Activated CD4-positive, alpha-beta memory T cell treated with anti-CD3 and anti-CD28 coated beads for 36 hours (primary cell): ENCODE measurements at regions not wholly inside any gene's neighbourhood (a gene's known extent, or its start where the extent isn't known, plus 50 kb on each side); places are given as distances from the start of the nearest gene placed in this dataset.

Experiments
- CTCF ChIA-PET: fragments of 350-600 bp; sonication (Branson Sonifier 250); formaldehyde crosslinking; loops from one replicate; lab custom pipeline; 2021; ENCODE audit warnings: antibody characterized with exemption, inconsistent platforms; lab: Charles Lee
- POLR2A ChIA-PET: fragments of 350-600 bp; sonication (Branson Sonifier 250); formaldehyde crosslinking; loops from one replicate; lab custom pipeline; 2021; ENCODE audit warnings: antibody characterized with exemption; lab: Charles Lee
- DNase-seq: peaks from one replicate; pipeline ENCODE4 v3.0.0-alpha.2; 2020
- H3K27ac Mint-ChIP-seq: one replicate; pipeline ENCODE4 v1.8.0; 2021; ENCODE audit warnings: mixed read lengths
- H3K27me3 Mint-ChIP-seq: one replicate; pipeline ENCODE4 v1.8.0; 2021; ENCODE audit warnings: mixed read lengths
- H3K36me3 Mint-ChIP-seq: one replicate; pipeline ENCODE4 v1.8.0; 2021; ENCODE audit warnings: mixed read lengths
- H3K4me1 Mint-ChIP-seq: one replicate; pipeline ENCODE4 v1.8.0; 2021; ENCODE audit warnings: low read depth, mixed read lengths
- H3K4me3 Mint-ChIP-seq: one replicate; pipeline ENCODE4 v1.8.0; 2021; ENCODE audit warnings: mild to moderate bottlenecking, mixed read lengths
- H3K9me3 Mint-ChIP-seq: one replicate; pipeline ENCODE4 v1.8.0; 2021; ENCODE audit warnings: mixed read lengths
- intact Hi-C: fragments of 100-400 bp; cut with micrococcal nuclease; formaldehyde crosslinking; loops from one replicate; pipeline ENCODE4 v1.15.1; 2023

DNA sequence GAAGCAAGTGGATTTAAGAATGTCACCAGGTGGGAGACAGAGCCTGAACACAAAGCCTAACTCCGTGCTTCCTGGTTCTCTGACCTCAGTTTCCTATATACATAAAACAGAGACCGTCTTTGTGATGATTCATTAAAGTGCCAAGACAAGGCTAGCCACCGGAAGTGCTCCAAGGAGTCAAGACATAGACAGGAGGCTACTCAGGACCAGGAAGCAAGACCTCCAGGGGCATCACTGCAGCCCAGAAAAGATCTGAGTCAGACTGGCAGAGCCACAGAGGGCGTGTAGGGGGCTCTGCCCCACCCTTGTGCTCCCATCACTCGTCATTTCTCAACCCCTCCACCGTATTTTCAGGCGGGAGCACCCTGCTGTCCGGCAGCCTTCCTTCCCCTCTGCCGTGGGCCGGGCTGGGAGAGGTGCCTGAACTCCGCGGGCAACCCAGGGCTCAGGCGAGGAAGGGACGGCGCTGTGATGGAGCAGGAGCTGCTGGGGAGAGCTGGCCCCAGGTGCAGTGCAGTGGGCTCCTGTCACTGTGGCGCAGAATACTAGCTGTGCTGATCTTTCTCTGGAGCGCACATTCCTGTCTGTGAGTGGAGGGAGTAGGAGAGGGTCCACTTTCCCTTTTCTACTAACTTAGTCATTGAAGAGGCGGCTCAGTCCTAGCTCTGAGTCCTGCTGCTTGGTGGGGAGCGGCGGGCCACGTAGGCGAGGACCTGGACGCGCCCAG is 134.7 kb upstream of the GPR12 start:
- Mint-ChIP-seq H3K9me3 (no peaks in the 10 kb centered on the region), H3K4me1 (no peaks in the 10 kb centered on the region), H3K27me3 (peaks cover 14% of the 10 kb centered on the region), H3K4me3 (no peak overlapping the region), H3K36me3 (no peaks in the 10 kb centered on the region), H3K27ac (no peak overlapping the region)
- ChIA-PET CTCF (no interaction called here), POLR2A (no interaction called here)
- intact Hi-C loops, result no loop called here
- no peak for DNase-seq

GRCh38 chr13:26888632-26889031 is 128.0 kb upstream of the GPR12 start:
- DNase-seq, result no peak
- ChIA-PET CTCF (interaction anchor here (0.7 to 1.1 kb wide), 2 partner anchors 10 to 190 kb away, joined by 3 to 4 read pairs; no protein-coding TSS in a partner anchor), POLR2A (no interaction called here)
- Mint-ChIP-seq H3K36me3 (no peaks in the 10 kb centered on the region), H3K9me3 (no peaks in the 10 kb centered on the region), H3K27me3 (peaks cover 4% of the 10 kb centered on the region), H3K27ac (no peak overlapping the region), H3K4me3 (no peak overlapping the region), H3K4me1 (no peaks in the 10 kb centered on the region)
- intact Hi-C loops, result no loop called here

DNA sequence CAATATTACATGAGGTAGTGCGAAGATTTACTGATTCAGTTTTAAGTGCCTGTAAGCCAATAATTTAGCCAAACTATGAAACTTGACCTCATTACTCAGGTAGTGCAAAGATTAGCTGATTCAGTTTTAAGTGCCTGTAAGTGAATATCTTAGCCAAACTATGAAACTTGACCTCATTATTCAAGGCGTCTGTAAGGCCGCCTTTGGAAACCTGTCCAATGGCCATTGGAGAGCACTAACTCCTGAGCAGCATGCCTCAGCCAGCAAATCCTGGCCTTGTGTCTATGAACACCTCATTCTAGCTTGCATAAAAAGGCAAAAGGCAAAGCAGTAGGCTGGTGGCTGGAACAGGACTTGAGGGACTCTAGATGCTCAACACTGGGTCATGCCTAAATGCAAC is 127.0 kb upstream of the GPR12 start:
- no peak overlapping the region for H3K4me3 Mint-ChIP-seq
- intact Hi-C loops, result no loop called here
- POLR2A ChIA-PET, result no interaction called here
- no peak for DNase-seq
- H3K4me1 Mint-ChIP-seq, result no peaks in the 10 kb centered on the region
- CTCF ChIA-PET, result no interaction called here
- H3K36me3 Mint-ChIP-seq, result no peaks in the 10 kb centered on the region
- no peak overlapping the region for H3K27ac Mint-ChIP-seq
- H3K27me3 Mint-ChIP-seq, result peaks cover 4% of the 10 kb centered on the region
- no peaks in the 10 kb centered on the region for H3K9me3 Mint-ChIP-seq

DNA sequence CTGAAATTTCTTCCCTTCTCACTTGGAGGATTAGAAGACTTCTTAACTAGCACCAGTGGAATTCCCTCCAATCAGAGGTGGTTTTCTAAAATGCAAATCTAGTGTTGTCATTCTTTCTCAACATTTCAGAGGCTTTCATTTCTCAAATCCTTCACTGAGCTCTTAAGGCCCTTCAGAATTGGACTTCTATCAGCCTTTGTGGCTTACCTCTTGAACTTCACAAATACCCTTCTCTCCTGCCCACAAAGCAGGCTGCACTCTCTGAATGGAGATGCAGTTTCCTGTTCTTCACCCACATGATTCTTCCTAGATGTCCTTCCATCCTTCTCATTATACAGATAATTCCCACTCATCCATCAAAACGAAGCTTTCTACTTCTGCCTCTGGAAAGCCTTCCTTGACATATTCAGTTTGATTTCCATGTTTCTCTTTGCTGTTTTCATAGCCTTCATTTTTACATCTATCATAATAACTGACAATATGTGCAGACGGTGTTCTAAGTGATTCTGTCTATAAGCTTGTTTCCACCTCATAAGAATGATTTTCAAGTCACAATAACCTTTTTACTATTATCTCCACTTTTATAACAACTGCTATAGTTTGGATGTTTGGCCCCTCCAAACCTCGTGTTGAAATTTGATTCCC is 123.1 kb upstream of the GPR12 start:
- Mint-ChIP-seq H3K36me3 (no peaks in the 10 kb centered on the region), H3K4me1 (no peaks in the 10 kb centered on the region), H3K9me3 (no peaks in the 10 kb centered on the region), H3K27ac (no peak overlapping the region), H3K4me3 (no peak overlapping the region), H3K27me3 (peaks cover 6% of the 10 kb centered on the region)
- CTCF ChIA-PET, result interaction anchor here (0.5 kb wide), 1 partner anchor 128 kb away, joined by 3 read pairs; no protein-coding TSS in a partner anchor
- intact Hi-C loops, result no loop called here
- no peak for DNase-seq
- POLR2A ChIA-PET, result no interaction called here

DNA sequence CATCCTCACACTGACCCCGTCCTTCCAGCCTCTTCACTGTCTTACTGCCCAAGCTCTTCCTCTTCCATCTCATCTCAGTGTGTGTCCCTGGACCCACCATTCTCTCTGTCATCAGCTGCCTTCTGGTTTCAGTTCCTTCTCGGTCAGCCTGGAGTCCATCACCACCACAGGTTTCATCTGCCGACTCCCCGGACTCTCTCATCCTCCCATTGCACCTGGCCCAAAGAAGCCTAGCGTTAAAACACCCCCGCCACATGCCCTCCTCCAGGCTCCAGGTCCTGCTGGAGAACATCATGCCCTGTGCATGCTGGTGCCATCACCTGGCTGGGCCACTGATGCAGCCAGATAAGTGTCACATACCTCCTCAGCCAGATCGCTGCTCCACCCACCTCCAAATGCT is 122.1 kb upstream of the GPR12 start:
- H3K27me3 Mint-ChIP-seq, result peaks cover 7% of the 10 kb centered on the region
- no peaks in the 10 kb centered on the region for H3K4me1 Mint-ChIP-seq
- no peaks in the 10 kb centered on the region for H3K9me3 Mint-ChIP-seq
- intact Hi-C loops, result no loop called here
- no peak overlapping the region for H3K4me3 Mint-ChIP-seq
- DNase-seq, result no peak
- POLR2A ChIA-PET, result no interaction called here
- CTCF ChIA-PET, result interaction anchor here (1.4 kb wide), 1 partner anchor 10 kb away, joined by 5 read pairs; no protein-coding TSS in a partner anchor
- no peak overlapping the region for H3K27ac Mint-ChIP-seq
- H3K36me3 Mint-ChIP-seq, result no peaks in the 10 kb centered on the region

- no peaks in the 10 kb centered on the region for H3K36me3 Mint-ChIP-seq
- intact Hi-C loops, result no loop called here
- no peak overlapping the region for H3K4me3 Mint-ChIP-seq
- H3K27me3 Mint-ChIP-seq, result peaks cover 6% of the 10 kb centered on the region
- ChIA-PET POLR2A (no interaction called here), CTCF (interaction anchor here (0.8 kb wide), 1 partner anchor 9 kb away, joined by 3 read pairs; no protein-coding TSS in a partner anchor)
- no peak overlapping the region for H3K27ac Mint-ChIP-seq
- peaks cover 5% of the 10 kb centered on the region for H3K9me3 Mint-ChIP-seq
- DNase-seq, result no peak
- no peaks in the 10 kb centered on the region for H3K4me1 Mint-ChIP-seq
Measured at GRCh38 chr13:26881154-26881553, 120.6 kb upstream of the GPR12 start.

- ChIA-PET POLR2A (no interaction called here), CTCF (interaction anchor here (0.8 kb wide), 1 partner anchor 8 kb away, joined by 3 read pairs; no protein-coding TSS in a partner anchor)
- intact Hi-C loops, result no loop called here
- Mint-ChIP-seq H3K9me3 (peaks cover 7% of the 10 kb centered on the region), H3K36me3 (no peaks in the 10 kb centered on the region), H3K27ac (no peak overlapping the region), H3K4me3 (no peak overlapping the region), H3K4me1 (no peaks in the 10 kb centered on the region), H3K27me3 (peaks cover 3% of the 10 kb centered on the region)
- no peak for DNase-seq
Measured at GRCh38 chr13:26880735-26881134, 120.1 kb upstream of the GPR12 start.

- no peaks in the 10 kb centered on the region for H3K36me3 Mint-ChIP-seq
- intact Hi-C loops, result no loop called here
Measured at GRCh38 chr13:26878438-26878837, 117.9 kb upstream of the GPR12 start.

GRCh38 chr13:26873386-26873698 is 112.8 kb upstream of the GPR12 start:
- CTCF ChIA-PET, result interaction anchor here (0.6 to 2.2 kb wide), 15 partner anchors 9 to 688 kb away, joined by 3 to 13 read pairs (median 4); no protein-coding TSS in a partner anchor
- no peak overlapping the region for H3K27ac Mint-ChIP-seq
- H3K4me3 Mint-ChIP-seq, result no peak overlapping the region
- intact Hi-C loops, result no loop called here
- POLR2A ChIA-PET, result no interaction called here
- no peaks in the 10 kb centered on the region for H3K36me3 Mint-ChIP-seq
- peaks cover 6% of the 10 kb centered on the region for H3K27me3 Mint-ChIP-seq
- H3K4me1 Mint-ChIP-seq, result no peaks in the 10 kb centered on the region
- H3K9me3 Mint-ChIP-seq, result peaks cover 7% of the 10 kb centered on the region
- no peak for DNase-seq

More at GRCh38 chr13:26878438-26878837, 117.9 kb upstream of the GPR12 start:
- H3K4me1 Mint-ChIP-seq, result no peaks in the 10 kb centered on the region
- peaks cover 7% of the 10 kb centered on the region for H3K9me3 Mint-ChIP-seq
- H3K4me3 Mint-ChIP-seq, result no peak overlapping the region
- ChIA-PET POLR2A (no interaction called here), CTCF (interaction anchor here (0.8 to 1.8 kb wide), 3 partner anchors 11 to 52 kb away, joined by 3 to 4 read pairs (median 3); no protein-coding TSS in a partner anchor)
- DNase-seq, result no peak
- peaks cover 3% of the 10 kb centered on the region for H3K27me3 Mint-ChIP-seq
- no peak overlapping the region for H3K27ac Mint-ChIP-seq

DNA sequence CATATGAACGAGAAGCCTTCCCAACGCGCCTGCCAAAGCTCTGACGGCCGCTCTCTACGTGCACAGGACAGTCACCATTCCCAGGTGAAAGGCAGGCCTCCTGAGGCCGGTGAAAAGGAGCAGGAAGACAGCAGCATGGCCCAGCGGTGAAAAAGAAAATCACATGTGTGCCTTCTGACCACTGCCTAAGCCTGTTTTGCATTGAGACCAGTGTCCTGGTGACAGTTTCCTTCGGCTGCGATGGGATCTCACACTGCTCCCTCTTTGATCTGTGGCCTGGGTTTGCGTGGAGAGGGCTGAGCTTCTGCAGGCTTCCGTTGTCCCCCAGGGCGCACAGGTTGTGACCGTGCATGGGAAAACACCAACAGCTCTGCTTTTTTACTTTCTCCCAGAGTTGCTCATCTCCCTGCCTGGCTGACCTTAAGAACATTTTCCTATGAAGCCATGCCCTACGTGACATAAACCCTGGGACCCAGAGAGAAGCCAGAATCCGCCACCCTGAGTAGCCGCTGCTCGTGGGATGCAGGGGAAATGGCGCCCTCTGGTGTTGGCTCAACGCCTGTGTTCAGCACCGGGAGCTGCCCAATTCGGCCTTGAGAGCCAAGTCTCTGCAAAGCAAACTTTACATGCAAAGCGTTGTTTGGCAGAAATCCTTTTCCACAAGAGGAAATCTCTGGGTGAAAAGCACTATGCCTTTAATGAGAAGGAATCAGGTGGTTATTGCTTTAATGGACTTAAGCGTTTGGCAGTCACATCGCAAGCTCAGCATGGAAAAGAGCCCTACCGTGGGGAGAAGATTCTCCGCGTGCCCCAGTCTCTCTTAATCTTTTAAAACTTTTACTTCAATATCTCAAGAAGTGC is 112.2 kb upstream of the GPR12 start:
- Mint-ChIP-seq H3K4me3 (no peak overlapping the region), H3K36me3 (no peaks in the 10 kb centered on the region), H3K27me3 (peaks cover 4% of the 10 kb centered on the region), H3K9me3 (peaks cover 7% of the 10 kb centered on the region), H3K27ac (no peak overlapping the region), H3K4me1 (no peaks in the 10 kb centered on the region)
- ChIA-PET POLR2A (no interaction called here), CTCF (interaction anchor here (0.6 to 2.2 kb wide), 17 partner anchors 8 to 687 kb away, joined by 3 to 13 read pairs (median 4); no protein-coding TSS in a partner anchor)
- DNase-seq, result peak; percentile 68
- intact Hi-C loops, result no loop called here

- no peaks in the 10 kb centered on the region for H3K36me3 Mint-ChIP-seq
- peak; percentile 29 for DNase-seq
- no peak overlapping the region for H3K4me3 Mint-ChIP-seq
- intact Hi-C loops, result no loop called here
- H3K9me3 Mint-ChIP-seq, result no peaks in the 10 kb centered on the region
- POLR2A ChIA-PET, result no interaction called here
- CTCF ChIA-PET, result no interaction called here
- H3K4me1 Mint-ChIP-seq, result no peaks in the 10 kb centered on the region
- H3K27me3 Mint-ChIP-seq, result peaks cover 4% of the 10 kb centered on the region
- H3K27ac Mint-ChIP-seq, result no peak overlapping the region
Measured at GRCh38 chr13:26867451-26868091, 107.0 kb upstream of the GPR12 start.
